ENCODE measurements at regions not wholly inside any gene's neighbourhood (a gene's known extent, or its start where the extent isn't known, plus 50 kb on each side); places are given as distances from the start of the nearest gene placed in this dataset.

DNA sequence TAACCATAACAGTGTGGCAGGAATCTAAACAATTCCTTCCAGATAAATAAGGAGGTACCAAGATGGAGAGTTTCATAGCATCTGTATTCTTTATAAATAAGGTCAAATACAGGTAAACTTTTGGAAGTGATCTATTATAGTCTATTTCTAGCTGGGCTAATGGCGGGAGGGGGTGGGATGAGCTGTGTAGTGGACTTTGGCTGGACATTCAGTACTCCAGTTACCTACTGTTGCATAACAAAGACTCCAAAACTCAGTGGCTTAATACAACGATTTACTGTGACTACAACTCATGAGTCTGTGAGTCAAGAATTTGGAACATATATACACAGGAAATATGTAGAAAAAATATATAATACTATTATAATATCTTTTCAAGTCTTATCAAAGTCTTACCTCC, 496.1 kb downstream of the BCL11B start:
- H3K9me3 ChIP-seq, result no peaks in the 10 kb centered on the region
- H3K4me3 ChIP-seq, result no peak overlapping the region
- TF ChIP-seq POLR2AphosphoS5 (IDR thresholded peaks at IDR 0.05) (no peak), POLR2A (IDR thresholded peaks at IDR 0.05) (no peak), EP300 (IDR thresholded peaks at IDR 0.05) (no peak)
- TF ChIP-seq, protein P1, sequence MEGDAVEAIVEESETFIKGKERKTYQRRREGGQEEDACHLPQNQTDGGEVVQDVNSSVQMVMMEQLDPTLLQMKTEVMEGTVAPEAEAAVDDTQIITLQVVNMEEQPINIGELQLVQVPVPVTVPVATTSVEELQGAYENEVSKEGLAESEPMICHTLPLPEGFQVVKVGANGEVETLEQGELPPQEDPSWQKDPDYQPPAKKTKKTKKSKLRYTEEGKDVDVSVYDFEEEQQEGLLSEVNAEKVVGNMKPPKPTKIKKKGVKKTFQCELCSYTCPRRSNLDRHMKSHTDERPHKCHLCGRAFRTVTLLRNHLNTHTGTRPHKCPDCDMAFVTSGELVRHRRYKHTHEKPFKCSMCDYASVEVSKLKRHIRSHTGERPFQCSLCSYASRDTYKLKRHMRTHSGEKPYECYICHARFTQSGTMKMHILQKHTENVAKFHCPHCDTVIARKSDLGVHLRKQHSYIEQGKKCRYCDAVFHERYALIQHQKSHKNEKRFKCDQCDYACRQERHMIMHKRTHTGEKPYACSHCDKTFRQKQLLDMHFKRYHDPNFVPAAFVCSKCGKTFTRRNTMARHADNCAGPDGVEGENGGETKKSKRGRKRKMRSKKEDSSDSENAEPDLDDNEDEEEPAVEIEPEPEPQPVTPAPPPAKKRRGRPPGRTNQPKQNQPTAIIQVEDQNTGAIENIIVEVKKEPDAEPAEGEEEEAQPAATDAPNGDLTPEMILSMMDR (IDR thresholded peaks at IDR 0.05), result no peak
- H3K36me3 ChIP-seq, result no peaks in the 10 kb centered on the region
- peaks cover 2% of the 10 kb centered on the region for H3K4me1 ChIP-seq
- WGBS, result 67% methylated on average over 2 of the region's 2 CpGs
- H3K27me3 ChIP-seq, result no peaks in the 10 kb centered on the region
- no peak overlapping the region for H3K27ac ChIP-seq
- no peak for DNase-seq (ENCODE audit: low spot score in 2 of 2)

DNA sequence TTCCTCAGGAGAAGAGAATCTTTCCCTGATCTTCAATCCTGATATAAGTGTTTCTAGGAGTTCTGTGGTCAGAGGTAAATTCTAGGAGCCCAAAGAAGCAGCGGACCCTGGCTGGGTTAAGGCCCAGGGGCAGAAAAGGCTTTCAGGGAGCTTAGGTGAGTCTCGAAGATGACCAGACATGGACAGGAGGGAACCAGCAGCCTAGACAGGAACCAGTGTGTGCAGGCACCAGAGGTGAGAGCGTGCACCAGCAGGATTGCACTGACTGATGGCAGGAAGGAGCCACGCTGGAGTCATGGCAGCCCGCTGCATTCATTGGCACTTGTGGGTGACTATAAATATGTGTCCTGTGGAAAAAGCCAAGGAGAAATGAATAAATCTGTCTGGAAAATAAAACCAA, 489.9 kb downstream of the BCL11B start:
- TF ChIP-seq, protein P1 (IDR thresholded peaks at IDR 0.05), result no peak
- TF ChIP-seq EP300 (IDR thresholded peaks at IDR 0.05) (no peak), POLR2A (IDR thresholded peaks at IDR 0.05) (no peak), POLR2AphosphoS5 (IDR thresholded peaks at IDR 0.05) (no peak)
- H3K4me3 ChIP-seq, result no peak overlapping the region
- no peaks in the 10 kb centered on the region for H3K9me3 ChIP-seq
- no peaks in the 10 kb centered on the region for H3K36me3 ChIP-seq
- no peaks in the 10 kb centered on the region for H3K27me3 ChIP-seq
- no peak for DNase-seq (ENCODE audit: low spot score in 2 of 2)
- H3K4me1 ChIP-seq, result peaks cover 2% of the 10 kb centered on the region
- WGBS, result 86% methylated on average over 5 of the region's 5 CpGs
- H3K27ac ChIP-seq, result no peak overlapping the region

DNA sequence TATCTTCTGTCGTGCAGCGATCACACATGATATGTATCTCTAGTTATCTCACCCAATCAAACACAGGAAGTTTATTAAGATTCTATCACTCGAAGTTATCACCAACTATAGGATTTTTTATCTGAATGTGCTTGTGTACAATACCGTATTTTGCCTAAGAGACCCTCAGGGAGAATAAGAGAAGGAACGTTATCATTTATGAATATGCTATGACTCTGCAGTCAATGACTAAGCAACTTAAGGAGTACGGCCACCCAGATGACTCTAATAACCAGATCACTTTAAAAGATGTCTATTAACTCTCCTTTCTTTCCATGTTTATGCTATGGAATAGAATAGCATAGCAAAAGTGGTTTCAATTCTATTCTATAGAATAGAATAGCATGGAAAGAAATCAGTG, 486.4 kb downstream of the BCL11B start:
- DNase-seq (ENCODE audit: low spot score in 2 of 2), result no peak
- no peaks in the 10 kb centered on the region for H3K27me3 ChIP-seq
- no peak overlapping the region for H3K4me3 ChIP-seq
- no peaks in the 10 kb centered on the region for H3K9me3 ChIP-seq
- no peak overlapping the region for H3K27ac ChIP-seq
- no peaks in the 10 kb centered on the region for H3K4me1 ChIP-seq
- H3K36me3 ChIP-seq, result no peaks in the 10 kb centered on the region
- WGBS, result 66% methylated on average over 6 of the region's 6 CpGs
- no peak for TF ChIP-seq POLR2AphosphoS5 (IDR thresholded peaks at IDR 0.05)
- TF ChIP-seq POLR2A (IDR thresholded peaks at IDR 0.05), result no peak
- TF ChIP-seq, protein P1 (IDR thresholded peaks at IDR 0.05), result no peak
- no peak for TF ChIP-seq EP300 (IDR thresholded peaks at IDR 0.05)

DNA sequence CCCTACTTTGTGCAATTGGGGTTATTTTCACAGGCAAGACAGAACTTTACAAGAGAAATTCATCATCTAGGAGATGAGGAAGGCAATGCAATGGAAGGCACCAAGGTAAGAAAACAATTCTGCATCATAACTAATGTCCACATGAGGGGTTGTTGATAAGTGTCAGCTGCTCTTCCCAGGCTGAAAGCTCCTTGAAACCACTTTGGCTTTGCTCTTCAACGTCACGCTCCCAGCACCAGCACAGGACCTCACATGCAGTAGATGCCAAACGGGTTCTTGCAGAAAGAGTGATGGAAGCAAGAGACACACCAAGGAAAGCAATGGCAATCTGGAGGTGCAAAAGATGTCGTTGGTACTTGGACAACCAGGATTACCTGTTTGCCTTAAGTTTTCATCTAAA, 485.5 kb downstream of the BCL11B start:
- no peak overlapping the region for H3K4me3 ChIP-seq
- WGBS, result 80% methylated on average over 4 of the region's 4 CpGs
- no peaks in the 10 kb centered on the region for H3K4me1 ChIP-seq
- no peak for TF ChIP-seq POLR2AphosphoS5 (IDR thresholded peaks at IDR 0.05)
- TF ChIP-seq EP300 (IDR thresholded peaks at IDR 0.05), result no peak
- TF ChIP-seq, protein P1 (IDR thresholded peaks at IDR 0.05), result no peak
- TF ChIP-seq POLR2A (IDR thresholded peaks at IDR 0.05), result no peak
- H3K36me3 ChIP-seq, result no peaks in the 10 kb centered on the region
- no peak for DNase-seq (ENCODE audit: low spot score in 2 of 2)
- H3K27me3 ChIP-seq, result no peaks in the 10 kb centered on the region
- no peak overlapping the region for H3K27ac ChIP-seq
- no peaks in the 10 kb centered on the region for H3K9me3 ChIP-seq

DNA sequence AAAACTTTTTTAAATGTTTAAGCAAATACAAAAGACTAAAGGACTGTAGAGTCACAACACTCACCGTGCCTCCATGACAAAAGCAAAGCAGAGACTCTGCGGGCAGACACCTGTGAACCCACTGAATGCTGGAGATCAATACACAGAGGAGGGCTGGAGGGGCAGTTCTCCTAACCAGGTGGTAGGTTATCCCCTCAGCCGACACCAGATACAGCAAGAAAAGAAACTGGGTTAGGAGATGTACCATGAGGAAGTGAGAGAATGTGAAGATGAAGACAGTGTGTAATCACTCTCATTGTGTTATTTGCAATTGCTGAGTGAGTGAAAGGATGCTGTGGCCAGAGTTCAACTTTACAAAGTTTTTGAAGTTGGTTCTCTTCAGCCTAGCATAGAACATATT, 480.3 kb downstream of the BCL11B start:
- DNase-seq (ENCODE audit: low spot score in 2 of 2), result no peak
- Histone ChIP-seq H3K4me1 (no peaks in the 10 kb centered on the region), H3K36me3 (no peaks in the 10 kb centered on the region), H3K4me3 (no peak overlapping the region), H3K27ac (no peak overlapping the region), H3K9me3 (no peaks in the 10 kb centered on the region), H3K27me3 (no peaks in the 10 kb centered on the region)
- 94% methylated on average over 3 of the region's 3 CpGs for WGBS
- TF ChIP-seq EP300 (IDR thresholded peaks at IDR 0.05) (no peak), POLR2A (IDR thresholded peaks at IDR 0.05) (no peak), POLR2AphosphoS5 (IDR thresholded peaks at IDR 0.05) (no peak)
- TF ChIP-seq, protein P1 (IDR thresholded peaks at IDR 0.05), result no peak

All from suprapubic skin (tissue), 4 donors.